ENCODE measurements at regions not wholly inside any gene's neighbourhood (a gene's known extent, or its start where the extent isn't known, plus 50 kb on each side); places are given as distances from the start of the nearest gene placed in this dataset.

GRCh38 chr10:36519909-36520308, 605.5 kb upstream of the ANKRD30A start:
- intact Hi-C loops (cut with DNase I): no loop called here
- TF ChIP-seq CTCF (IDR thresholded peaks at IDR 0.05) (no peak), POLR2A (IDR thresholded peaks at IDR 0.05) (no peak)
- Histone ChIP-seq H3K4me3 (no peak overlapping the region), H3K36me3 (replicated peaks in 1 of 2; ENCODE audit: insufficient read depth in 1 of 2, low read depth in 2 of 2) (no peaks in the 10 kb centered on the region), H3K9me3 (no peaks in the 10 kb centered on the region), H3K27me3 (no peaks in the 10 kb centered on the region), H3K27ac (no peak overlapping the region), H3K4me1 (no peaks in the 10 kb centered on the region)
- DNase-seq: no peak
- no peak for ATAC-seq
- WGBS, 2 donors: 48 to 49% methylated on average over 1 of the region's 1 CpG

GRCh38 chr10:36516281-36516680, 609.1 kb upstream of the ANKRD30A start:
- no peaks in the 10 kb centered on the region for H3K9me3 ChIP-seq
- H3K4me1 ChIP-seq: no peaks in the 10 kb centered on the region
- H3K36me3 ChIP-seq (replicated peaks in 1 of 2; ENCODE audit: insufficient read depth in 1 of 2, low read depth in 2 of 2): no peaks in the 10 kb centered on the region
- DNase-seq: no peak
- H3K27me3 ChIP-seq: no peaks in the 10 kb centered on the region
- intact Hi-C loops (cut with DNase I): no loop called here
- no peak overlapping the region for H3K4me3 ChIP-seq
- TF ChIP-seq CTCF (IDR thresholded peaks at IDR 0.05) (no peak), POLR2A (IDR thresholded peaks at IDR 0.05) (no peak)
- no peak overlapping the region for H3K27ac ChIP-seq
- ATAC-seq: no peak

GRCh38 chr10:36515319-36515718, 610.1 kb upstream of the ANKRD30A start:
- no peaks in the 10 kb centered on the region for H3K4me1 ChIP-seq
- no peaks in the 10 kb centered on the region for H3K27me3 ChIP-seq
- H3K4me3 ChIP-seq: no peak overlapping the region
- TF ChIP-seq CTCF (IDR thresholded peaks at IDR 0.05) (no peak), POLR2A (IDR thresholded peaks at IDR 0.05) (no peak)
- WGBS, 2 donors: 26 to 30% methylated on average over 2 of the region's 2 CpGs
- intact Hi-C loops (cut with DNase I): no loop called here
- no peak overlapping the region for H3K27ac ChIP-seq
- H3K36me3 ChIP-seq (replicated peaks in 1 of 2; ENCODE audit: insufficient read depth in 1 of 2, low read depth in 2 of 2): no peaks in the 10 kb centered on the region
- DNase-seq: no peak
- ATAC-seq: no peak
- no peaks in the 10 kb centered on the region for H3K9me3 ChIP-seq

- no peak overlapping the region for H3K27ac ChIP-seq
- intact Hi-C loops (cut with DNase I): no loop called here
- H3K4me1 ChIP-seq: no peaks in the 10 kb centered on the region
- WGBS, 2 donors: 57 to 76% methylated on average over 3 of the region's 3 CpGs
- no peaks in the 10 kb centered on the region for H3K36me3 ChIP-seq (replicated peaks in 1 of 2; ENCODE audit: insufficient read depth in 1 of 2, low read depth in 2 of 2)
- ATAC-seq (no peak), DNase-seq (no peak)
- no peak overlapping the region for H3K4me3 ChIP-seq
- no peak for TF ChIP-seq CTCF (IDR thresholded peaks at IDR 0.05)
- TF ChIP-seq POLR2A (IDR thresholded peaks at IDR 0.05): no peak
- no peaks in the 10 kb centered on the region for H3K9me3 ChIP-seq
- H3K27me3 ChIP-seq: no peaks in the 10 kb centered on the region
Measured at GRCh38 chr10:36507715-36508114, 617.7 kb upstream of the ANKRD30A start.

- Histone ChIP-seq H3K4me3 (no peak overlapping the region), H3K36me3 (replicated peaks in 1 of 2; ENCODE audit: insufficient read depth in 1 of 2, low read depth in 2 of 2) (no peaks in the 10 kb centered on the region), H3K27me3 (no peaks in the 10 kb centered on the region), H3K27ac (no peak overlapping the region), H3K9me3 (no peaks in the 10 kb centered on the region), H3K4me1 (no peaks in the 10 kb centered on the region)
- DNase-seq (no peak), ATAC-seq (no peak)
- TF ChIP-seq POLR2A (IDR thresholded peaks at IDR 0.05) (no peak), CTCF (IDR thresholded peaks at IDR 0.05) (no peak)
- 63% methylated on average over 5 of the region's 5 CpGs for WGBS, 2 donors
- intact Hi-C loops (cut with DNase I): no loop called here
Measured at GRCh38 chr10:36506697-36507496, 618.5 kb upstream of the ANKRD30A start.
